Mesenchymal stem cell (in vitro differentiated cells and primary cell): ENCODE measurements at regions not wholly inside any gene's neighbourhood (a gene's known extent, or its start where the extent isn't known, plus 50 kb on each side); places are given as distances from the start of the nearest gene placed in this dataset.

Source experiments
- DNase-seq: peaks from one replicate; pipeline ENCODE4 v3.0.0-alpha.2; 2013
- H2AFZ ChIP-seq: one replicate; pipeline ENCODE4 v1.6.1; 2013; ENCODE audit warnings: low read depth, mild to moderate bottlenecking, control low read depth, inconsistent platforms, low read length, moderate library complexity
- H2AK5ac ChIP-seq: 2 replicates; pipeline ENCODE4 v1.6.1; 2013; ENCODE audit warnings: low read length, moderate library complexity, mild to moderate bottlenecking, inconsistent platforms; ENCODE audit not compliant: severe bottlenecking
- H2BK120ac ChIP-seq: one replicate; pipeline ENCODE4 v1.6.1; 2013; ENCODE audit warnings: low read depth, mild to moderate bottlenecking, inconsistent platforms, low read length, moderate library complexity
- H2BK12ac ChIP-seq, 2 experiments: one replicate each; pipeline ENCODE4 v1.6.1; 2013; ENCODE audit warnings: inconsistent platforms in 2 of 2, low read length in 2 of 2, mild to moderate bottlenecking in 2 of 2, moderate library complexity in 2 of 2, control low read depth in 1 of 2
- H2BK15ac ChIP-seq: one replicate; pipeline ENCODE4 v1.6.1; 2013; ENCODE audit warnings: mild to moderate bottlenecking, low read depth, inconsistent platforms; ENCODE audit not compliant: poor library complexity, severe bottlenecking
- H2BK5ac ChIP-seq: 2 replicates; pipeline ENCODE4 v1.6.1; 2013; ENCODE audit warnings: low read depth, mild to moderate bottlenecking, low read length, control low read depth, inconsistent platforms; ENCODE audit not compliant: poor library complexity, severe bottlenecking
- H3K14ac ChIP-seq, 2 experiments: one replicate each; pipeline ENCODE4 v1.6.1; 2013; ENCODE audit warnings: inconsistent platforms in 2 of 2, low read length in 2 of 2, control low read depth in 1 of 2, mild to moderate bottlenecking in 1 of 2, moderate library complexity in 1 of 2
- H3K18ac ChIP-seq, 2 experiments: one replicate each; pipeline ENCODE4 v1.6.1; 2013; ENCODE audit warnings: inconsistent platforms in 2 of 2, low read length in 2 of 2, control low read depth in 1 of 2, low read depth in 1 of 2, mild to moderate bottlenecking in 1 of 2
- H3K23ac ChIP-seq, 2 experiments: one replicate each; pipeline ENCODE4 v1.6.1; 2013; ENCODE audit warnings: inconsistent platforms in 2 of 2, low read length in 2 of 2, mild to moderate bottlenecking in 2 of 2, moderate library complexity in 2 of 2, control low read depth in 1 of 2
- H3K27ac ChIP-seq: 2 replicates; pipeline ENCODE4 v1.5.1; 2013; ENCODE audit warnings: mild to moderate bottlenecking, moderate library complexity, low read length, control low read depth, inconsistent platforms; ENCODE audit not compliant: poor library complexity, severe bottlenecking
- H3K27me3 ChIP-seq, 2 experiments: 2 replicates each; pipeline versions ENCODE4 v1.6.1 to v1.7.0; 2013; ENCODE audit warnings: low read length in 2 of 2, mild to moderate bottlenecking in 2 of 2, moderate library complexity in 2 of 2, control low read depth in 1 of 2, inconsistent platforms in 1 of 2; ENCODE audit not compliant: control insufficient read depth in 1 of 2, insufficient read depth in 1 of 2
- H3K36me3 ChIP-seq, 2 experiments: 2 replicates each; pipeline versions ENCODE4 v1.6.1 to v1.7.0; 2013; ENCODE audit warnings: low read length in 2 of 2, control low read depth in 1 of 2, inconsistent platforms in 1 of 2, low read depth in 1 of 2, mild to moderate bottlenecking in 1 of 2; ENCODE audit not compliant: insufficient read depth in 2 of 2, control insufficient read depth in 1 of 2
- H3K4ac ChIP-seq, 2 experiments: one replicate each; pipeline ENCODE4 v1.6.1; 2013; ENCODE audit warnings: inconsistent platforms in 2 of 2, low read length in 2 of 2, mild to moderate bottlenecking in 2 of 2, moderate library complexity in 2 of 2, control low read depth in 1 of 2, low read depth in 1 of 2
- H3K4me1 ChIP-seq: 2 replicates; pipeline ENCODE4 v1.6.1; 2013; ENCODE audit warnings: low read depth, low read length, control low read depth; ENCODE audit not compliant: control insufficient read depth, insufficient read depth
- H3K4me2 ChIP-seq: 2 replicates; pipeline ENCODE4 v1.6.1; 2013; ENCODE audit warnings: low read length, mild to moderate bottlenecking, inconsistent platforms; ENCODE audit not compliant: poor library complexity, severe bottlenecking
- H3K4me3 ChIP-seq, 2 experiments: 2 replicates each; pipeline versions ENCODE4 v1.5.1 to v1.7.0; 2013; ENCODE audit warnings: low read length in 2 of 2, mild to moderate bottlenecking in 2 of 2, control low read depth in 1 of 2, low read depth in 1 of 2; ENCODE audit not compliant: insufficient read depth in 1 of 2
- H3K79me1 ChIP-seq: replicated peaks from 2 replicates; pipeline ENCODE4 v1.6.1; 2013; ENCODE audit warnings: mild to moderate bottlenecking, control low read depth, low read length, inconsistent platforms; ENCODE audit not compliant: poor library complexity, severe bottlenecking
- H3K9ac ChIP-seq: 2 replicates; pipeline ENCODE4 v1.7.0; 2013; ENCODE audit warnings: mild to moderate bottlenecking, low read length, moderate library complexity
- H3K9me3 ChIP-seq: 2 replicates; pipeline ENCODE4 v1.7.0; 2013; ENCODE audit warnings: mild to moderate bottlenecking, low read length; ENCODE audit not compliant: control insufficient read depth
- H4K8ac ChIP-seq: one replicate; pipeline ENCODE4 v1.6.1; 2013; ENCODE audit warnings: inconsistent platforms, mild to moderate bottlenecking, low read length, moderate library complexity
- H4K91ac ChIP-seq: one replicate; pipeline ENCODE4 v1.6.1; 2013; ENCODE audit warnings: mild to moderate bottlenecking, low read length, inconsistent platforms
- WGBS: methylation state at CpG from one replicate; pipeline ENCODE4 v1.1.7; 2013; ENCODE audit warnings: mixed read lengths; 5-methylcytosine and 5-hydroxymethylcytosine counted together

GRCh38 chr2:9100080-9100876 lies 96.8 kb upstream of the MBOAT2 start:
- Histone ChIP-seq H3K4ac (no peak overlapping the region), H3K9ac (no peak overlapping the region), H2BK15ac (no peak overlapping the region), H2BK12ac (peak overlapping the region in 1 of 2 experiments; percentile 70), H3K27me3 (no peaks in the 10 kb centered on the region), H3K9me3 (no peaks in the 10 kb centered on the region), H2AFZ (no peak overlapping the region), H3K27ac (no peak overlapping the region), H3K4me2 (no peak overlapping the region), H4K91ac (peak overlapping the region; percentile 70), H3K79me1 (no peaks in the 10 kb centered on the region), H3K14ac (no peak overlapping the region), H2BK120ac (no peak overlapping the region), H3K4me1 (peaks cover 41% of the 10 kb centered on the region), H2BK5ac (no peak overlapping the region), H3K18ac (peak overlapping the region in 1 of 2 experiments; percentile 35), H4K8ac (no peak overlapping the region), H3K23ac (no peak overlapping the region), H3K36me3 (no peaks in the 10 kb centered on the region), H2AK5ac (peak overlapping the region; percentile 58), H3K4me3 (no peak overlapping the region)
- no peak for DNase-seq
- WGBS = 97% methylated on average over 10 of the region's 10 CpGs

GRCh38 chr2:9099341-9099751 lies 95.9 kb upstream of the MBOAT2 start:
- H3K18ac ChIP-seq = peak overlapping the region; percentile 77 to 79
- H2BK12ac ChIP-seq = peak overlapping the region in 1 of 2 experiments; percentile 65
- no peak overlapping the region for H3K4ac ChIP-seq
- peak overlapping the region; percentile 73 for H4K91ac ChIP-seq
- peak overlapping the region; percentile 90 for H2AFZ ChIP-seq
- whole genome bisulfite sequencing = 56% methylated on average over 9 of the region's 9 CpGs
- no peak overlapping the region for H2BK5ac ChIP-seq
- peak overlapping the region; percentile 95 for H2BK15ac ChIP-seq
- no peak overlapping the region for H3K14ac ChIP-seq
- H2AK5ac ChIP-seq = no peak overlapping the region
- no peaks in the 10 kb centered on the region for H3K27me3 ChIP-seq
- DNase-seq = peak; percentile 66
- no peak overlapping the region for H3K4me3 ChIP-seq
- peaks cover 43% of the 10 kb centered on the region for H3K4me1 ChIP-seq
- no peak overlapping the region for H3K23ac ChIP-seq
- no peak overlapping the region for H3K9ac ChIP-seq
- H3K79me1 ChIP-seq = no peaks in the 10 kb centered on the region
- peak overlapping the region; percentile 51 for H3K27ac ChIP-seq
- H4K8ac ChIP-seq = peak overlapping the region; percentile 74
- H2BK120ac ChIP-seq = peak overlapping the region; percentile 42
- no peaks in the 10 kb centered on the region for H3K9me3 ChIP-seq
- peak overlapping the region; percentile 13 for H3K4me2 ChIP-seq
- H3K36me3 ChIP-seq = no peaks in the 10 kb centered on the region

DNA sequence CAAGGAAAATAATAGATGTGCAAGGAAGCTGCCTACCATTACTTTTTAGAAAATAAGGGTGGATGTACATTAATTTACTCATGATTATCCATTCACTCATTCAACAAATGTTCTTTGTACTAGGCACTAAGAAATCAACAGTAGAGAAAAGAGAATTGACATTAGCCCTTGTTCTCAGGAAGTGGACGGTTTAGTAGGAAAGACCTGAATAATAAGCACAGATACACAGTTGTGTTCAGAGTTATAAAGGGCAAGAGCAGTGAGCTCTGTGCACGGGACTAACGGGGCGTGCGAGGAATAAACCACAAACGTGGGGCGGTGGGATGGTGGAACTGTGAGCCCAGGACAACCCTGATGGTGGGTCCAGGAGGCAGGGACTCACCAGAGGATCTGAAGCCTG lies 94.4 kb upstream of the MBOAT2 start:
- DNase-seq = no peak
- Histone ChIP-seq H4K91ac (no peak overlapping the region), H2BK12ac (no peak overlapping the region), H2BK5ac (no peak overlapping the region), H3K14ac (no peak overlapping the region), H3K4me2 (no peak overlapping the region), H3K4ac (no peak overlapping the region), H3K9ac (no peak overlapping the region), H2BK120ac (no peak overlapping the region), H3K9me3 (no peaks in the 10 kb centered on the region), H4K8ac (no peak overlapping the region), H3K18ac (no peak overlapping the region), H3K23ac (no peak overlapping the region), H3K27ac (no peak overlapping the region), H3K79me1 (no peaks in the 10 kb centered on the region), H2AFZ (no peak overlapping the region), H3K4me3 (no peak overlapping the region), H2AK5ac (no peak overlapping the region), H3K36me3 (no peaks in the 10 kb centered on the region), H3K27me3 (no peaks in the 10 kb centered on the region), H3K4me1 (peaks cover 39% of the 10 kb centered on the region), H2BK15ac (no peak overlapping the region)
- WGBS = 93% methylated on average over 7 of the region's 7 CpGs

- WGBS = 90% methylated on average over 8 of the region's 8 CpGs
- H3K18ac ChIP-seq = peak overlapping the region in 1 of 2 experiments; percentile 47
- DNase-seq = no peak
Observed at GRCh38 chr2:9097239-9097638, 93.8 kb upstream of the MBOAT2 start.

More at GRCh38 chr2:9097239-9097638, 93.8 kb upstream of the MBOAT2 start:
- Histone ChIP-seq H3K27me3 (no peaks in the 10 kb centered on the region), H3K79me1 (no peaks in the 10 kb centered on the region), H2BK12ac (peak overlapping the region; percentile 34 to 94), H4K8ac (peak overlapping the region; percentile 32), H2BK5ac (no peak overlapping the region), H3K4me2 (no peak overlapping the region), H3K36me3 (no peaks in the 10 kb centered on the region), H3K14ac (no peak overlapping the region), H2BK120ac (peak overlapping the region; percentile 74), H3K23ac (no peak overlapping the region), H2AK5ac (no peak overlapping the region), H4K91ac (peak overlapping the region; percentile 46), H2AFZ (no peak overlapping the region), H3K9me3 (no peaks in the 10 kb centered on the region), H3K4me1 (peaks cover 36% of the 10 kb centered on the region), H2BK15ac (peak overlapping the region; percentile 77), H3K27ac (no peak overlapping the region), H3K9ac (no peak overlapping the region), H3K4ac (peak overlapping the region in 1 of 2 experiments; percentile 59), H3K4me3 (no peak overlapping the region)
